ENCODE measurements at regions not wholly inside any gene's neighbourhood (a gene's known extent, or its start where the extent isn't known, plus 50 kb on each side); places are given as distances from the start of the nearest gene placed in this dataset.

- no peak for DNase-seq
These were observed 155.6 kb upstream of the HAAO start for GRCh38 chr2:42947809-42948600.

GRCh38 chr2:42944779-42945415 is 152.5 kb upstream of the HAAO start:
- DNase-seq, result no peak

- no peak for DNase-seq
These were observed 150.7 kb upstream of the HAAO start for GRCh38 chr2:42942990-42943493.

GRCh38 chr2:42942214-42942989 is 150.0 kb upstream of the HAAO start:
- no peak for DNase-seq

GRCh38 chr2:42941633-42942176 is 149.3 kb upstream of the HAAO start:
- DNase-seq, result no peak

GRCh38 chr2:42939411-42940206 is 147.2 kb upstream of the HAAO start:
- DNase-seq, result no peak

- DNase-seq, result no peak
These were observed 146.4 kb upstream of the HAAO start for GRCh38 chr2:42938671-42939370.

GRCh38 chr2:42937171-42937875 is 144.9 kb upstream of the HAAO start:
- DNase-seq, result no peak

- no peak for DNase-seq
These were observed 143.6 kb upstream of the HAAO start for GRCh38 chr2:42935692-42936671.

GRCh38 chr2:42934580-42935186 is 142.3 kb upstream of the HAAO start:
- no peak for DNase-seq

GRCh38 chr2:42933824-42934254 is 141.5 kb upstream of the HAAO start:
- no peak for DNase-seq

GRCh38 chr2:42932271-42933151 is 140.1 kb upstream of the HAAO start:
- no peak for DNase-seq

GRCh38 chr2:42931818-42932195 is 139.4 kb upstream of the HAAO start:
- no peak for DNase-seq

GRCh38 chr2:42931146-42931817 is 138.9 kb upstream of the HAAO start:
- no peak for DNase-seq

GRCh38 chr2:42930025-42930581 is 137.7 kb upstream of the HAAO start:
- no peak for DNase-seq

GRCh38 chr2:42929546-42930024 is 137.2 kb upstream of the HAAO start:
- DNase-seq, result no peak
